Endodermal cell (in vitro differentiated cells): ENCODE measurements at regions not wholly inside any gene's neighbourhood (a gene's known extent, or its start where the extent isn't known, plus 50 kb on each side); places are given as distances from the start of the nearest gene placed in this dataset.

Source experiments
- DNase-seq: peaks from one replicate; pipeline ENCODE4 v3.0.0-alpha.2; 2017
- H3K27ac ChIP-seq: 2 replicates; pipeline ENCODE4 v1.5.1; 2013; ENCODE audit warnings: mild to moderate bottlenecking, low read depth, low read length, moderate library complexity
- H3K27me3 ChIP-seq: 2 replicates; pipeline ENCODE4 v1.6.1; 2013; ENCODE audit warnings: mild to moderate bottlenecking, low read length, moderate library complexity; ENCODE audit not compliant: insufficient read depth, control insufficient read depth, poor library complexity, severe bottlenecking
- H3K36me3 ChIP-seq: 2 replicates; pipeline ENCODE4 v1.7.0; 2013; ENCODE audit warnings: mild to moderate bottlenecking, low read length, moderate library complexity; ENCODE audit not compliant: control insufficient read depth, insufficient read depth
- H3K4me1 ChIP-seq: one replicate; pipeline ENCODE4 v1.7.0; 2013; ENCODE audit warnings: low read length; ENCODE audit not compliant: control insufficient read depth, insufficient read depth
- H3K4me3 ChIP-seq: 2 replicates; pipeline ENCODE4 v1.5.1; 2013; ENCODE audit warnings: mild to moderate bottlenecking, low read length, moderate library complexity
- H3K9ac ChIP-seq: 2 replicates; pipeline ENCODE4 v1.6.1; 2013; ENCODE audit warnings: mild to moderate bottlenecking, low read length, moderate library complexity; ENCODE audit not compliant: poor library complexity, severe bottlenecking; ENCODE audit errors: extremely low read depth
- H3K9me3 ChIP-seq: 2 replicates; pipeline ENCODE4 v1.6.1; 2013; ENCODE audit warnings: mild to moderate bottlenecking, low read length, moderate library complexity; ENCODE audit not compliant: control insufficient read depth
- H3K27ac Mint-ChIP-seq: 2 replicates; pipeline ENCODE4 v1.8.0; 2020; ENCODE audit warnings: mixed read lengths
- H3K27me3 Mint-ChIP-seq: 2 replicates; pipeline ENCODE4 v1.8.0; 2021; ENCODE audit warnings: mild to moderate bottlenecking, mixed read lengths; ENCODE audit not compliant: insufficient read depth
- H3K36me3 Mint-ChIP-seq: 2 replicates; pipeline ENCODE4 v1.8.0; 2020; ENCODE audit warnings: low read depth, mixed read lengths
- H3K4me1 Mint-ChIP-seq: 2 replicates; pipeline ENCODE4 v1.8.0; 2020; ENCODE audit warnings: mixed read lengths
- H3K4me3 Mint-ChIP-seq: 2 replicates; pipeline ENCODE4 v1.8.0; 2020; ENCODE audit warnings: mild to moderate bottlenecking, moderate library complexity, mixed read lengths
- H3K9me3 Mint-ChIP-seq: 2 replicates; pipeline ENCODE4 v1.8.0; 2020; ENCODE audit warnings: mild to moderate bottlenecking, mixed read lengths
- CTCF ChIP-seq: fragments of 200-600 bp; sonication (generic); conservative IDR thresholded peaks from 2 replicates; pipeline ENCODE4 v1.5.0; 2021; ENCODE audit warnings: antibody characterized with exemption, mild to moderate bottlenecking
- WGBS, 2 experiments: methylation state at CpG; one replicate each; pipeline versions ENCODE4 v1.1.5 to v1.1.7; 2013; ENCODE audit warnings: missing lambda C conversion rate in 2 of 2, mixed read lengths in 1 of 2; ENCODE audit not compliant: insufficient coverage in 1 of 2, insufficient read length in 1 of 2; 5-methylcytosine and 5-hydroxymethylcytosine counted together

GRCh38 chr18:76640438-76640837 is 145.4 kb upstream of the ZNF516 start:
- no peak overlapping the region for H3K4me3 Mint-ChIP-seq
- no peaks in the 10 kb centered on the region for H3K36me3 Mint-ChIP-seq
- Histone ChIP-seq H3K27ac (no peak overlapping the region), H3K27me3 (no peaks in the 10 kb centered on the region), H3K9ac (no peak overlapping the region), H3K4me1 (no peaks in the 10 kb centered on the region), H3K9me3 (no peaks in the 10 kb centered on the region), H3K4me3 (no peak overlapping the region), H3K36me3 (no peaks in the 10 kb centered on the region)
- DNase-seq, result no peak
- H3K27ac Mint-ChIP-seq, result no peak overlapping the region
- H3K27me3 Mint-ChIP-seq, result no peaks in the 10 kb centered on the region
- WGBS, 2 experiments, result no CpG with 5 or more reads among the region's 1 CpG
- no peaks in the 10 kb centered on the region for H3K4me1 Mint-ChIP-seq
- TF ChIP-seq CTCF, result no peak
- H3K9me3 Mint-ChIP-seq, result peaks cover 5% of the 10 kb centered on the region

- Histone ChIP-seq H3K9ac (no peak overlapping the region), H3K4me3 (no peak overlapping the region), H3K27me3 (no peaks in the 10 kb centered on the region), H3K27ac (no peak overlapping the region), H3K36me3 (no peaks in the 10 kb centered on the region), H3K4me1 (no peaks in the 10 kb centered on the region), H3K9me3 (no peaks in the 10 kb centered on the region)
- H3K27me3 Mint-ChIP-seq, result no peaks in the 10 kb centered on the region
- DNase-seq, result no peak
- no peak overlapping the region for H3K27ac Mint-ChIP-seq
- 31 to 33% methylated on average over 3 of the region's 3 CpGs for WGBS, 2 experiments
- no peak overlapping the region for H3K4me3 Mint-ChIP-seq
- H3K36me3 Mint-ChIP-seq, result no peaks in the 10 kb centered on the region
- no peak for TF ChIP-seq CTCF
- H3K4me1 Mint-ChIP-seq, result no peaks in the 10 kb centered on the region
- peaks cover 3% of the 10 kb centered on the region for H3K9me3 Mint-ChIP-seq
These were observed 139.5 kb upstream of the ZNF516 start for GRCh38 chr18:76634564-76634963.

- H3K27me3 ChIP-seq, result no peaks in the 10 kb centered on the region
- no peak overlapping the region for H3K4me3 Mint-ChIP-seq
- H3K36me3 ChIP-seq, result no peaks in the 10 kb centered on the region
- no peaks in the 10 kb centered on the region for H3K27me3 Mint-ChIP-seq
- H3K9ac ChIP-seq, result no peak overlapping the region
- WGBS, 2 experiments, result 86 to 100% methylated on average over 1 to 2 of the region's 2 CpGs
- no peaks in the 10 kb centered on the region for H3K36me3 Mint-ChIP-seq
- H3K4me3 ChIP-seq, result no peak overlapping the region
- peaks cover 3% of the 10 kb centered on the region for H3K9me3 Mint-ChIP-seq
- no peak overlapping the region for H3K27ac ChIP-seq
- H3K4me1 Mint-ChIP-seq, result no peaks in the 10 kb centered on the region
- H3K9me3 ChIP-seq, result no peaks in the 10 kb centered on the region
- H3K4me1 ChIP-seq, result no peaks in the 10 kb centered on the region
- no peak overlapping the region for H3K27ac Mint-ChIP-seq
- no peak for TF ChIP-seq CTCF
- no peak for DNase-seq
These were observed 138.7 kb upstream of the ZNF516 start for GRCh38 chr18:76633588-76634269.
